Adrenal gland (tissue), 5 donors: ENCODE measurements at regions not wholly inside any gene's neighbourhood (a gene's known extent, or its start where the extent isn't known, plus 50 kb on each side); places are given as distances from the start of the nearest gene placed in this dataset.

Source experiments
- POLR2A ChIP-seq, 2 donors: fragments of 450-650 bp; IDR thresholded peaks; one replicate each; pipeline ENCODE4 v1.6.1; 2017; ENCODE audit warnings: antibody characterized with exemption in 2 of 2, mild to moderate bottlenecking in 2 of 2, moderate library complexity in 1 of 2
- TF ChIP-seq, protein P1 (sequence below), 6 experiments: fragments of 450-650 bp in 4 of 6; fragments of 200-600 bp in 2 of 6; sonication (generic) in 1 of 6; IDR thresholded peaks; 1 replicate in 5 of 6; 2 replicates in 1 of 6; pipeline versions ENCODE4 v1.5.1 to v1.8.0; 2016 to 2021; ENCODE audit warnings: antibody characterized with exemption in 6 of 6, mild to moderate bottlenecking in 2 of 6, moderate library complexity in 1 of 6
- donor health status: DM: no; HTN: no; CAD: no.

DNA sequence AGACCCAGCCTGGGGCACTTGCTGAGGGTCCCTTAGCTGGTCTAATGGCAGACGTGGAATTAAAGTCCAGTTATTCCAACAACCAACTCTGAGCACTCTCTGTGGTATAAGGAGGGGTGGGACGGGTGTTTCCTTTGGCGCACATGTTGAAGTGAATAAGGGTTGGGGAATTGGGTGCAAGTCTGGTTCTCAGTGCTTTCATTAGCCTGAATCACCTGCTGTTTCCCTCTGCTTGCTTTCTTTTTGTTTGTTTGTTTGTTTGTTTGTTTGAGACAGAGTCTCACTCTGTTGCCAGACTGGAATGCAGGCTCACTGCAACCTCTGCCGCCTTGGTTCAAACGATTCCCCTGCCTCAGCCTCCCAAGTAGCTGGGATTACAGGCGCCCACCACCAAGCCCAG is 110.1 kb downstream of the TNFAIP3 start:
- TF ChIP-seq, protein P1, sequence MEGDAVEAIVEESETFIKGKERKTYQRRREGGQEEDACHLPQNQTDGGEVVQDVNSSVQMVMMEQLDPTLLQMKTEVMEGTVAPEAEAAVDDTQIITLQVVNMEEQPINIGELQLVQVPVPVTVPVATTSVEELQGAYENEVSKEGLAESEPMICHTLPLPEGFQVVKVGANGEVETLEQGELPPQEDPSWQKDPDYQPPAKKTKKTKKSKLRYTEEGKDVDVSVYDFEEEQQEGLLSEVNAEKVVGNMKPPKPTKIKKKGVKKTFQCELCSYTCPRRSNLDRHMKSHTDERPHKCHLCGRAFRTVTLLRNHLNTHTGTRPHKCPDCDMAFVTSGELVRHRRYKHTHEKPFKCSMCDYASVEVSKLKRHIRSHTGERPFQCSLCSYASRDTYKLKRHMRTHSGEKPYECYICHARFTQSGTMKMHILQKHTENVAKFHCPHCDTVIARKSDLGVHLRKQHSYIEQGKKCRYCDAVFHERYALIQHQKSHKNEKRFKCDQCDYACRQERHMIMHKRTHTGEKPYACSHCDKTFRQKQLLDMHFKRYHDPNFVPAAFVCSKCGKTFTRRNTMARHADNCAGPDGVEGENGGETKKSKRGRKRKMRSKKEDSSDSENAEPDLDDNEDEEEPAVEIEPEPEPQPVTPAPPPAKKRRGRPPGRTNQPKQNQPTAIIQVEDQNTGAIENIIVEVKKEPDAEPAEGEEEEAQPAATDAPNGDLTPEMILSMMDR (IDR thresholded peaks at IDR 0.05) = no peak
- no peak for TF ChIP-seq POLR2A (IDR thresholded peaks at IDR 0.05)
